IMR-90 (cell line): ENCODE measurements at regions not wholly inside any gene's neighbourhood (a gene's known extent, or its start where the extent isn't known, plus 50 kb on each side); places are given as distances from the start of the nearest gene placed in this dataset.

Source experiments
- ATAC-seq: fragments of 200-7000 bp; cut with Tn5 transposase; 2 replicates; pipeline ENCODE4 v1.9.1; 2020; ENCODE audit warnings: low read depth, mild to moderate bottlenecking, moderate library complexity
- BruUV-seq: library from RNA; stranded (reverse); fragments of 400-500 nt; replicated peaks from 2 replicates; lab custom pipeline; 2021; lab: Mats Ljungman, UMichigan
- CTCF ChIA-PET: fragments of 300-600 bp; formaldehyde crosslinking; extraction: SDS; loops from one replicate; lab custom pipeline; 2021; ENCODE audit warnings: antibody characterized with exemption; lab: Yijun Ruan, JAX
- POLR2A ChIA-PET: fragments of 300-600 bp; sonication (Branson Sonifier 250); formaldehyde crosslinking; loops from one replicate; lab custom pipeline; 2022; ENCODE audit warnings: antibody characterized with exemption; ENCODE audit not compliant: unreplicated experiment; lab: Charles Lee
- DNase-seq: peaks from one replicate; pipeline ENCODE4 v3.0.0; 2013
- H2AFZ ChIP-seq: replicated peaks from 2 replicates; pipeline ENCODE3; 2013; ENCODE audit warnings: low read length, mild to moderate bottlenecking; ENCODE audit not compliant: poor library complexity
- H2AK5ac ChIP-seq: 2 replicates; pipeline ENCODE4 v1.6.1; 2013; ENCODE audit warnings: low read depth, low read length, inconsistent platforms
- H2AK9ac ChIP-seq: replicated peaks from 2 replicates; pipeline ENCODE3; 2013; ENCODE audit warnings: mild to moderate bottlenecking, low read depth, low read length, moderate library complexity; ENCODE audit not compliant: poor library complexity
- H2BK120ac ChIP-seq: 2 replicates; pipeline ENCODE4 v1.6.1; 2013; ENCODE audit warnings: low read depth, low read length, inconsistent platforms
- H2BK15ac ChIP-seq: 3 replicates; pipeline ENCODE4 v1.6.1; 2013; ENCODE audit warnings: low read depth, low read length, inconsistent platforms
- H2BK20ac ChIP-seq: 2 replicates; pipeline ENCODE4 v1.6.1; 2013; ENCODE audit warnings: low read depth, mild to moderate bottlenecking, inconsistent platforms, low read length, moderate library complexity
- H2BK5ac ChIP-seq: 2 replicates; pipeline ENCODE4 v1.6.1; 2013; ENCODE audit warnings: mild to moderate bottlenecking, low read depth, low read length, inconsistent platforms; ENCODE audit not compliant: poor library complexity, severe bottlenecking
- H3K14ac ChIP-seq: replicated peaks from 2 replicates; pipeline ENCODE4 v1.6.1; 2013; ENCODE audit warnings: low read depth, low read length, inconsistent platforms
- H3K18ac ChIP-seq: 2 replicates; pipeline ENCODE4 v1.6.1; 2013; ENCODE audit warnings: low read depth, low read length, control low read depth
- H3K23ac ChIP-seq: 2 replicates; pipeline ENCODE4 v1.6.1; 2013; ENCODE audit warnings: low read depth, low read length, inconsistent platforms
- H3K27ac ChIP-seq: 2 replicates; pipeline ENCODE4 v1.5.1; 2013; ENCODE audit warnings: mild to moderate bottlenecking, control low read depth, low read length; ENCODE audit not compliant: insufficient read depth
- H3K27me3 ChIP-seq: 2 replicates; pipeline ENCODE4 v1.6.1; 2013; ENCODE audit warnings: low read length; ENCODE audit not compliant: control insufficient read depth, insufficient read depth
- H3K36me3 ChIP-seq: 2 replicates; pipeline ENCODE4 v1.6.1; 2013; ENCODE audit warnings: low read length, mixed read lengths; ENCODE audit not compliant: control insufficient read depth, insufficient read depth
- H3K4ac ChIP-seq: 2 replicates; pipeline ENCODE4 v1.6.1; 2013; ENCODE audit warnings: low read depth, low read length, inconsistent platforms
- H3K4me1 ChIP-seq: 2 replicates; pipeline ENCODE4 v1.6.1; 2013; ENCODE audit warnings: low read length, mixed read lengths; ENCODE audit not compliant: control insufficient read depth, insufficient read depth
- H3K4me2 ChIP-seq: 2 replicates; pipeline ENCODE4 v1.6.1; 2013; ENCODE audit warnings: low read depth, mild to moderate bottlenecking, control low read depth, low read length, moderate library complexity
- H3K4me3 ChIP-seq: 2 replicates; pipeline ENCODE4 v1.5.1; 2013; ENCODE audit warnings: low read depth, mild to moderate bottlenecking, control low read depth, low read length, moderate library complexity; ENCODE audit not compliant: insufficient read depth
- H3K56ac ChIP-seq: 2 replicates; pipeline ENCODE4 v1.6.1; 2013; ENCODE audit warnings: low read length, inconsistent platforms; ENCODE audit not compliant: insufficient read depth; ENCODE audit errors: extremely low read depth
- H3K79me1 ChIP-seq, 2 experiments: 2 replicates each; pipeline ENCODE4 v1.6.1; 2013; ENCODE audit warnings: low read length in 2 of 2, inconsistent platforms in 1 of 2, low read depth in 1 of 2
- H3K9ac ChIP-seq: 2 replicates; pipeline ENCODE4 v1.6.1; 2013; ENCODE audit warnings: low read depth, low read length, control low read depth
- H3K9me1 ChIP-seq: 2 replicates; pipeline ENCODE4 v1.6.1; 2013; ENCODE audit warnings: low read length, inconsistent platforms; ENCODE audit not compliant: insufficient read depth
- H3K9me3 ChIP-seq: 2 replicates; pipeline ENCODE4 v1.6.1; 2013; ENCODE audit warnings: low read length; ENCODE audit not compliant: control insufficient read depth, insufficient read depth
- H4K20me1 ChIP-seq: 2 replicates; pipeline ENCODE4 v1.6.1; 2013; ENCODE audit warnings: low read length, inconsistent platforms; ENCODE audit not compliant: insufficient read depth
- H4K5ac ChIP-seq: 2 replicates; pipeline ENCODE4 v1.6.1; 2013; ENCODE audit warnings: mild to moderate bottlenecking, low read depth, low read length, control low read depth
- H4K8ac ChIP-seq, 2 experiments: 2 replicates each; pipeline ENCODE4 v1.6.1; 2013; ENCODE audit warnings: low read depth in 2 of 2, low read length in 2 of 2, control low read depth in 1 of 2, inconsistent platforms in 1 of 2
- H4K91ac ChIP-seq: 2 replicates; pipeline ENCODE4 v1.6.1; 2013; ENCODE audit warnings: low read depth, low read length, inconsistent platforms; ENCODE audit not compliant: insufficient read depth
- CEBPB ChIP-seq: IDR thresholded peaks from 2 replicates; pipeline ENCODE4 v1.6.1; 2012; ENCODE audit warnings: low read depth, low read length, improper control_type of control experiment
- CHD1 ChIP-seq: IDR thresholded peaks from 2 replicates; pipeline ENCODE4 v1.6.1; 2012; ENCODE audit warnings: low read depth, low read length, improper control_type of control experiment
- FOS ChIP-seq: fragments of 150-350 bp; IDR thresholded peaks from 2 replicates; pipeline ENCODE4 v1.6.1; 2016; ENCODE audit warnings: low read depth, low read length
- MAZ ChIP-seq: IDR thresholded peaks from 2 replicates; pipeline ENCODE4 v1.6.1; 2012; ENCODE audit warnings: low read depth, mild to moderate bottlenecking, low read length, improper control_type of control experiment, moderate library complexity, borderline replicate concordance
- MXI1 ChIP-seq: IDR thresholded peaks from 2 replicates; pipeline ENCODE4 v1.6.1; 2012; ENCODE audit warnings: low read depth, mild to moderate bottlenecking, low read length, moderate library complexity, borderline replicate concordance
- NFE2L2 ChIP-seq: fragments of 150-350 bp; IDR thresholded peaks from 2 replicates; pipeline ENCODE4 v1.6.1; 2016; ENCODE audit warnings: low read depth, mild to moderate bottlenecking, low read length
- RAD21 ChIP-seq: IDR thresholded peaks from 2 replicates; pipeline ENCODE4 v1.6.1; 2012; ENCODE audit warnings: low read length, improper control_type of control experiment
- RCOR1 ChIP-seq: IDR thresholded peaks from 2 replicates; pipeline ENCODE4 v1.6.1; 2012; ENCODE audit warnings: mild to moderate bottlenecking, low read length, improper control_type of control experiment; ENCODE audit not compliant: insufficient replicate concordance
- RFX5 ChIP-seq: IDR thresholded peaks from 2 replicates; pipeline ENCODE4 v1.8.0; 2012; ENCODE audit warnings: low read depth, mild to moderate bottlenecking, low read length, moderate library complexity
- SMC3 ChIP-seq: fragments of 150-350 bp; IDR thresholded peaks from 2 replicates; pipeline ENCODE4 v1.6.1; 2016; ENCODE audit warnings: low read depth, mild to moderate bottlenecking, antibody characterized with exemption, low read length, moderate library complexity
- WGBS, 2 experiments: methylation state at CpG; one replicate each; pipeline versions ENCODE4 v1.1.5 to v1.1.7; 2013; ENCODE audit warnings: missing lambda C conversion rate in 2 of 2; ENCODE audit not compliant: insufficient read length in 1 of 2; ENCODE audit errors: extremely low coverage in 2 of 2; 5-methylcytosine and 5-hydroxymethylcytosine counted together
- dilution Hi-C: fragments of 300-500 bp; cut with HindIII; formaldehyde crosslinking; loops from one replicate; pipeline ENCODE4 v1.14.3; 2018; ENCODE audit warnings: low sequenced_read_pairs; ENCODE audit not compliant: unreplicated experiment
- in situ Hi-C: fragments of 300-500 bp; cut with MboI; formaldehyde crosslinking; loops from 3 replicates; pipeline ENCODE4 v1.14.3; 2019; ENCODE audit warnings: low sequenced_read_pairs, inconsistent platforms, mixed read lengths
- intact Hi-C: fragments of 100-400 bp; cut with micrococcal nuclease; formaldehyde crosslinking; loops from 2 replicates; pipeline ENCODE4 v1.10.0; 2022
- TF ChIP-seq, protein P1 (sequence below): fragments of 150-350 bp; IDR thresholded peaks from 2 replicates; pipeline ENCODE4 v1.6.1; 2017; ENCODE audit warnings: mild to moderate bottlenecking, antibody characterized with exemption, low read length, low read depth
- TF ChIP-seq, protein P2 (sequence below): fragments of 150-350 bp; IDR thresholded peaks from 2 replicates; pipeline ENCODE4 v1.6.1; 2016; ENCODE audit warnings: low read depth, mild to moderate bottlenecking, low read length, moderate library complexity, borderline replicate concordance

DNA sequence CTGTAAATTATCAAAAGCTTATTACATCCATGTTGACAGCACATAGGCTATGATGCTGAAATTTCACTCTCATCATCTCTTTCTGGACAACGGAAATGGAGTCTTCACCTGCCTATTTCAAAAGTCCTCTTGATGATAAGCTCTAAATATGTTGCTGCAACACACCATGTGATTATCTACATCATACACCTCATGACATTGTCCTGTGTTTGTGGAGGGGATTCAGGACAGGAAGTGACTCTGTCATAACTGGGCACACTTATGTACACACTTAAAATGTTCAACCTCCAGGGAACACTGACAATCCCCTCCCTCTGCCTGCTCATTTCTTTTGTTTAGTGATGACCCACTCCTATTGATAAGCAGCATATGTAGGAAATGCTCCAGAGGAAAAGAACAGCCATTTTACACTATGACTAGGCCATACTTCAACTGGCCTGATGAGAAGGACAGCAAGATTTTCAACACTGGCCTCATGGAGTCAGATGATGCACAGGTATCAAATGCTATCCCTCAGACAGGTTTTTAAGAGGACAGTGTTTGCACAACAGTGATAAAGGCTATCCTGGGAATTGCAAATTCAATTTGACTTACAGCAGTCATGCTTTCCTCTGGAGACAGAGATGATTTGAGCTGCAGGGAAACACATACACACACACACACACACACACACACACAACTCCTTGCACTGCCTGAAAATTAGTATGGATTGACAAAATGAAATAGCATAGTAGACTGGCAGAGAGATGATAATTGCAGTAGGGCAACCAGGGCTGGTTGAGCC is 163.3 kb upstream of the RASGEF1B start:
- no peak overlapping the region for H3K4ac ChIP-seq
- no peak overlapping the region for H2AK5ac ChIP-seq
- H2BK20ac ChIP-seq: no peak overlapping the region
- no peak overlapping the region for H3K4me2 ChIP-seq
- ATAC-seq (no peak), DNase-seq (no peak)
- ChIA-PET CTCF (no interaction called here), POLR2A (no interaction called here)
- no peak for TF ChIP-seq RAD21
- TF ChIP-seq CHD1: no peak
- TF ChIP-seq MXI1: no peak
- no peak for TF ChIP-seq FOS
- no peak for TF ChIP-seq NFE2L2
- TF ChIP-seq, protein P1, sequence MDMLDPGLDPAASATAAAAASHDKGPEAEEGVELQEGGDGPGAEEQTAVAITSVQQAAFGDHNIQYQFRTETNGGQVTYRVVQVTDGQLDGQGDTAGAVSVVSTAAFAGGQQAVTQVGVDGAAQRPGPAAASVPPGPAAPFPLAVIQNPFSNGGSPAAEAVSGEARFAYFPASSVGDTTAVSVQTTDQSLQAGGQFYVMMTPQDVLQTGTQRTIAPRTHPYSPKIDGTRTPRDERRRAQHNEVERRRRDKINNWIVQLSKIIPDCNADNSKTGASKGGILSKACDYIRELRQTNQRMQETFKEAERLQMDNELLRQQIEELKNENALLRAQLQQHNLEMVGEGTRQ: no peak
- no peak for TF ChIP-seq RFX5
- TF ChIP-seq, protein P2, sequence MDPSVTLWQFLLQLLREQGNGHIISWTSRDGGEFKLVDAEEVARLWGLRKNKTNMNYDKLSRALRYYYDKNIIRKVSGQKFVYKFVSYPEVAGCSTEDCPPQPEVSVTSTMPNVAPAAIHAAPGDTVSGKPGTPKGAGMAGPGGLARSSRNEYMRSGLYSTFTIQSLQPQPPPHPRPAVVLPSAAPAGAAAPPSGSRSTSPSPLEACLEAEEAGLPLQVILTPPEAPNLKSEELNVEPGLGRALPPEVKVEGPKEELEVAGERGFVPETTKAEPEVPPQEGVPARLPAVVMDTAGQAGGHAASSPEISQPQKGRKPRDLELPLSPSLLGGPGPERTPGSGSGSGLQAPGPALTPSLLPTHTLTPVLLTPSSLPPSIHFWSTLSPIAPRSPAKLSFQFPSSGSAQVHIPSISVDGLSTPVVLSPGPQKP: no peak
- TF ChIP-seq RCOR1: no peak
- no peak for TF ChIP-seq SMC3
- no peak for TF ChIP-seq CEBPB
- TF ChIP-seq MAZ: no peak
- H2AFZ ChIP-seq: no peak overlapping the region
- H3K27ac ChIP-seq: no peak overlapping the region
- H3K56ac ChIP-seq: no peak overlapping the region
- no TSS peak for BruUV-seq
- no peaks in the 10 kb centered on the region for H3K79me1 ChIP-seq
- H3K27me3 ChIP-seq: no peaks in the 10 kb centered on the region
- H3K4me3 ChIP-seq: no peak overlapping the region
- no peak overlapping the region for H2AK9ac ChIP-seq
- H4K91ac ChIP-seq: no peak overlapping the region
- no peak overlapping the region for H3K18ac ChIP-seq
- no peaks in the 10 kb centered on the region for H3K4me1 ChIP-seq
- H2BK15ac ChIP-seq: no peak overlapping the region
- H2BK120ac ChIP-seq: no peak overlapping the region
- H4K8ac ChIP-seq: no peak overlapping the region
- no CpG with 5 or more reads among the region's 1 CpG for WGBS, 2 experiments
- H3K23ac ChIP-seq: no peak overlapping the region
- H4K20me1 ChIP-seq: no peaks in the 10 kb centered on the region
- in situ Hi-C loops (no loop called here), intact Hi-C loops (no loop called here), dilution Hi-C loops (no loop called here)
- no peak overlapping the region for H2BK5ac ChIP-seq
- no peak overlapping the region for H3K9ac ChIP-seq
- H3K9me1 ChIP-seq: no peaks in the 10 kb centered on the region
- no peaks in the 10 kb centered on the region for H3K9me3 ChIP-seq
- H3K14ac ChIP-seq: no peak overlapping the region
- no peaks in the 10 kb centered on the region for H3K36me3 ChIP-seq
- H4K5ac ChIP-seq: no peak overlapping the region
